IMR-90 (cell line): ENCODE measurements at regions not wholly inside any gene's neighbourhood (a gene's known extent, or its start where the extent isn't known, plus 50 kb on each side); places are given as distances from the start of the nearest gene placed in this dataset.

Experiments
- CEBPB ChIP-seq: IDR thresholded peaks from 2 replicates; pipeline ENCODE4 v1.6.1; 2012; ENCODE audit warnings: low read depth, low read length, improper control_type of control experiment
- CHD1 ChIP-seq: IDR thresholded peaks from 2 replicates; pipeline ENCODE4 v1.6.1; 2012; ENCODE audit warnings: low read depth, low read length, improper control_type of control experiment
- CTCF ChIP-seq: conservative IDR thresholded peaks from 2 replicates; pipeline ENCODE4 v1.5.1; 2012; ENCODE audit warnings: mild to moderate bottlenecking, low read depth, low read length, improper control_type of control experiment
- FOS ChIP-seq: fragments of 150-350 bp; IDR thresholded peaks from 2 replicates; pipeline ENCODE4 v1.6.1; 2016; ENCODE audit warnings: low read depth, low read length
- MAZ ChIP-seq: IDR thresholded peaks from 2 replicates; pipeline ENCODE4 v1.6.1; 2012; ENCODE audit warnings: low read depth, mild to moderate bottlenecking, low read length, improper control_type of control experiment, moderate library complexity, borderline replicate concordance
- MXI1 ChIP-seq: IDR thresholded peaks from 2 replicates; pipeline ENCODE4 v1.6.1; 2012; ENCODE audit warnings: low read depth, mild to moderate bottlenecking, low read length, moderate library complexity, borderline replicate concordance
- POLR2A ChIP-seq: IDR thresholded peaks from 2 replicates; pipeline ENCODE4 v1.6.1; 2012; ENCODE audit warnings: mild to moderate bottlenecking, low read depth, low read length
- RAD21 ChIP-seq: IDR thresholded peaks from 2 replicates; pipeline ENCODE4 v1.6.1; 2012; ENCODE audit warnings: low read length, improper control_type of control experiment
- SMC3 ChIP-seq: fragments of 150-350 bp; IDR thresholded peaks from 2 replicates; pipeline ENCODE4 v1.6.1; 2016; ENCODE audit warnings: low read depth, mild to moderate bottlenecking, antibody characterized with exemption, low read length, moderate library complexity
- USF2 ChIP-seq: fragments of 150-350 bp; IDR thresholded peaks from 2 replicates; pipeline ENCODE4 v1.6.1; 2017; ENCODE audit warnings: mild to moderate bottlenecking, antibody characterized with exemption, low read length, low read depth

- TF ChIP-seq CTCF: no peak
- TF ChIP-seq POLR2A: no peak
- no peak for TF ChIP-seq RAD21
- no peak for TF ChIP-seq USF2
- no peak for TF ChIP-seq FOS
- TF ChIP-seq SMC3: no peak
- no peak for TF ChIP-seq CEBPB
- TF ChIP-seq MAZ: no peak
- no peak for TF ChIP-seq CHD1
- no peak for TF ChIP-seq MXI1
These were observed 585.7 kb upstream of the GCFC2 start for GRCh38 chr2:76296438-76296837.
